ENCODE measurements at regions not wholly inside any gene's neighbourhood (a gene's known extent, or its start where the extent isn't known, plus 50 kb on each side); places are given as distances from the start of the nearest gene placed in this dataset.

DNA sequence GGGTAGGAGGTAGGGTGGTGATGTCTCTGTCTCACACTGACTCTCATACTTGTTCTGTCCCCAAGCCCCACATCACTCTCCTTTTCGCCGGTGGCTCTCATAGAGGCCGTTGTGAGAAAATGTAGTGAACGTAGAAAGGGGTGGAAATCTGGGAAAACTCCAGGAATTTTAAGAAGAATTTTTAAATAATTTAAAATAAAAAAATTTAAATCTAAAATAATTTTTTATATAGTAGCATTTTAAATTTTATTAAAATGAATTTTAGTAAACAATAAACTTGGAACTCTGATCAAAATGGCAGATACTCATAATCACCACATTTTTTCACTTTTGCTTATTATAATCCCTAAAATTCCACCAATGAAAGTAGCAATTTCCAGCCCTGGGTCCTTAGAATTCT is 473.6 kb upstream of the ZFHX3 start:
- TF ChIP-seq, protein P1, sequence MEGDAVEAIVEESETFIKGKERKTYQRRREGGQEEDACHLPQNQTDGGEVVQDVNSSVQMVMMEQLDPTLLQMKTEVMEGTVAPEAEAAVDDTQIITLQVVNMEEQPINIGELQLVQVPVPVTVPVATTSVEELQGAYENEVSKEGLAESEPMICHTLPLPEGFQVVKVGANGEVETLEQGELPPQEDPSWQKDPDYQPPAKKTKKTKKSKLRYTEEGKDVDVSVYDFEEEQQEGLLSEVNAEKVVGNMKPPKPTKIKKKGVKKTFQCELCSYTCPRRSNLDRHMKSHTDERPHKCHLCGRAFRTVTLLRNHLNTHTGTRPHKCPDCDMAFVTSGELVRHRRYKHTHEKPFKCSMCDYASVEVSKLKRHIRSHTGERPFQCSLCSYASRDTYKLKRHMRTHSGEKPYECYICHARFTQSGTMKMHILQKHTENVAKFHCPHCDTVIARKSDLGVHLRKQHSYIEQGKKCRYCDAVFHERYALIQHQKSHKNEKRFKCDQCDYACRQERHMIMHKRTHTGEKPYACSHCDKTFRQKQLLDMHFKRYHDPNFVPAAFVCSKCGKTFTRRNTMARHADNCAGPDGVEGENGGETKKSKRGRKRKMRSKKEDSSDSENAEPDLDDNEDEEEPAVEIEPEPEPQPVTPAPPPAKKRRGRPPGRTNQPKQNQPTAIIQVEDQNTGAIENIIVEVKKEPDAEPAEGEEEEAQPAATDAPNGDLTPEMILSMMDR (IDR thresholded peaks at IDR 0.05): no peak
- TF ChIP-seq POLR2A (IDR thresholded peaks at IDR 0.05): no peak

Measured in suprapubic skin (tissue), 3 donors.